GM23338 (cell line): ENCODE measurements at regions not wholly inside any gene's neighbourhood (a gene's known extent, or its start where the extent isn't known, plus 50 kb on each side); places are given as distances from the start of the nearest gene placed in this dataset.

Source experiments
- EZH2 ChIP-seq: fragments of 200-600 bp; sonication (generic); IDR thresholded peaks from one replicate; pipeline ENCODE4 v1.8.0; 2017; ENCODE audit warnings: antibody characterized with exemption, mild to moderate bottlenecking, low read depth; ENCODE audit not compliant: unreplicated experiment
- EZH2phosphoT487 ChIP-seq: fragments of 200-600 bp; sonication (generic); IDR thresholded peaks from one replicate; pipeline ENCODE4 v1.8.1; 2018; ENCODE audit warnings: antibody characterized with exemption; ENCODE audit not compliant: unreplicated experiment
- POLR2AphosphoS5 ChIP-seq: IDR thresholded peaks from 2 replicates; pipeline ENCODE4 v1.6.1; 2016; ENCODE audit warnings: antibody characterized with exemption, low read depth
- TF ChIP-seq, protein P1 (sequence below), 2 experiments: fragments of 200-600 bp in 1 of 2; sonication (generic) in 1 of 2; conservative IDR thresholded peaks; 2 replicates each; pipeline versions ENCODE4 v1.5.1 to v1.6.1; 2016 to 2017; ENCODE audit warnings: antibody characterized with exemption in 2 of 2, low read depth in 2 of 2, mild to moderate bottlenecking in 2 of 2, moderate library complexity in 1 of 2

DNA sequence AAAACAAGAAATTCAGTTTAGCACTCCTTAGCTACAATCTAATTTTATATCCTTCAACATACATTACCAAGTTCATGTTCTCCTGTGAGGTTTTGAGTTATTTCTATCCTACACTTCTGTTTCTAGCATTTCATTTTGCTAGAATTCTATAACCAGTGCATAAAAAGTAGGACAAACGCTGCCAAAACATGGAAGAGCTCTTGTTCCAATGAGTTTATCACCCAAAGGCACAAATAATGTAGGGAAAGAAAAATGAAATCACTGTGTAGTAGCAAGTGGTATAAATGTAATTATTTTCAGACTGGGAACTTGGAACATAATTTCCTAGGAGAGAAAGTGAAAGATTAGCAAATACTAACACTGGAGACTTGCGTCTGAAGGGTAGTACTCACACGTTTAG, 413.3 kb upstream of the NRSN1 start:
- TF ChIP-seq, protein P1, sequence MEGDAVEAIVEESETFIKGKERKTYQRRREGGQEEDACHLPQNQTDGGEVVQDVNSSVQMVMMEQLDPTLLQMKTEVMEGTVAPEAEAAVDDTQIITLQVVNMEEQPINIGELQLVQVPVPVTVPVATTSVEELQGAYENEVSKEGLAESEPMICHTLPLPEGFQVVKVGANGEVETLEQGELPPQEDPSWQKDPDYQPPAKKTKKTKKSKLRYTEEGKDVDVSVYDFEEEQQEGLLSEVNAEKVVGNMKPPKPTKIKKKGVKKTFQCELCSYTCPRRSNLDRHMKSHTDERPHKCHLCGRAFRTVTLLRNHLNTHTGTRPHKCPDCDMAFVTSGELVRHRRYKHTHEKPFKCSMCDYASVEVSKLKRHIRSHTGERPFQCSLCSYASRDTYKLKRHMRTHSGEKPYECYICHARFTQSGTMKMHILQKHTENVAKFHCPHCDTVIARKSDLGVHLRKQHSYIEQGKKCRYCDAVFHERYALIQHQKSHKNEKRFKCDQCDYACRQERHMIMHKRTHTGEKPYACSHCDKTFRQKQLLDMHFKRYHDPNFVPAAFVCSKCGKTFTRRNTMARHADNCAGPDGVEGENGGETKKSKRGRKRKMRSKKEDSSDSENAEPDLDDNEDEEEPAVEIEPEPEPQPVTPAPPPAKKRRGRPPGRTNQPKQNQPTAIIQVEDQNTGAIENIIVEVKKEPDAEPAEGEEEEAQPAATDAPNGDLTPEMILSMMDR (conservative IDR thresholded peaks at IDR 0.05; ENCODE audit: low read depth in 2 of 2) = no peak
- TF ChIP-seq EZH2 (no peak), POLR2AphosphoS5 (no peak), EZH2phosphoT487 (no peak)
